ENCODE measurements at regions not wholly inside any gene's neighbourhood (a gene's known extent, or its start where the extent isn't known, plus 50 kb on each side); places are given as distances from the start of the nearest gene placed in this dataset.

GRCh38 chr3:117079997-117080396 lies 370.4 kb downstream of the TUSC7 start:
- DNase-seq (ENCODE audit: low read depth), result no peak

GRCh38 chr3:117080872-117081271 lies 371.3 kb downstream of the TUSC7 start:
- DNase-seq (ENCODE audit: low read depth), result no peak

GRCh38 chr3:117084277-117084676 lies 374.7 kb downstream of the TUSC7 start:
- no peak for DNase-seq (ENCODE audit: low read depth)

- DNase-seq (ENCODE audit: low read depth), result no peak
Measured at GRCh38 chr3:117084739-117085270, 375.2 kb downstream of the TUSC7 start.

GRCh38 chr3:117091676-117092075 lies 382.1 kb downstream of the TUSC7 start:
- DNase-seq (ENCODE audit: low read depth), result no peak

- DNase-seq (ENCODE audit: low read depth), result no peak
Measured at GRCh38 chr3:117096549-117096948, 387.0 kb downstream of the TUSC7 start.

GRCh38 chr3:117097351-117097750 lies 387.8 kb downstream of the TUSC7 start:
- no peak for DNase-seq (ENCODE audit: low read depth)

- DNase-seq (ENCODE audit: low read depth), result no peak
Measured at GRCh38 chr3:117101697-117102096, 392.1 kb downstream of the TUSC7 start.

GRCh38 chr3:117102426-117102825 lies 392.8 kb downstream of the TUSC7 start:
- no peak for DNase-seq (ENCODE audit: low read depth)

GRCh38 chr3:117103675-117104074 lies 394.1 kb downstream of the TUSC7 start:
- no peak for DNase-seq (ENCODE audit: low read depth)

GRCh38 chr3:117104381-117104780 lies 394.8 kb downstream of the TUSC7 start:
- DNase-seq (ENCODE audit: low read depth), result no peak

GRCh38 chr3:117104792-117105191 lies 395.2 kb downstream of the TUSC7 start:
- no peak for DNase-seq (ENCODE audit: low read depth)

- DNase-seq (ENCODE audit: low read depth), result no peak
Measured at GRCh38 chr3:117105686-117106085, 396.1 kb downstream of the TUSC7 start.

GRCh38 chr3:117106396-117106795 lies 396.8 kb downstream of the TUSC7 start:
- no peak for DNase-seq (ENCODE audit: low read depth)

GRCh38 chr3:117107946-117108345 lies 398.4 kb downstream of the TUSC7 start:
- DNase-seq (ENCODE audit: low read depth), result no peak

GRCh38 chr3:117109178-117109577 lies 399.6 kb downstream of the TUSC7 start:
- no peak for DNase-seq (ENCODE audit: low read depth)

GRCh38 chr3:117114517-117115265 lies 405.1 kb downstream of the TUSC7 start:
- no peak for DNase-seq (ENCODE audit: low read depth)

- no peak for DNase-seq (ENCODE audit: low read depth)
Measured at GRCh38 chr3:117117188-117117936, 407.8 kb downstream of the TUSC7 start.

GRCh38 chr3:117118604-117119003 lies 409.0 kb downstream of the TUSC7 start:
- no peak for DNase-seq (ENCODE audit: low read depth)

- DNase-seq (ENCODE audit: low read depth), result no peak
Measured at GRCh38 chr3:117120014-117120413, 410.4 kb downstream of the TUSC7 start.

GRCh38 chr3:117122609-117123008 lies 413.0 kb downstream of the TUSC7 start:
- no peak for DNase-seq (ENCODE audit: low read depth)

GRCh38 chr3:117126460-117126859 lies 416.9 kb downstream of the TUSC7 start:
- no peak for DNase-seq (ENCODE audit: low read depth)

- DNase-seq (ENCODE audit: low read depth), result no peak
Measured at GRCh38 chr3:117126946-117127546, 417.5 kb downstream of the TUSC7 start.

Data from stimulated activated CD8-positive, alpha-beta memory T cell treated with anti-CD3 and anti-CD28 coated beads, Interleukin-7, amount 100 ng/mL, for 24 hours (primary cell).